ENCODE measurements at regions not wholly inside any gene's neighbourhood (a gene's known extent, or its start where the extent isn't known, plus 50 kb on each side); places are given as distances from the start of the nearest gene placed in this dataset.

DNA sequence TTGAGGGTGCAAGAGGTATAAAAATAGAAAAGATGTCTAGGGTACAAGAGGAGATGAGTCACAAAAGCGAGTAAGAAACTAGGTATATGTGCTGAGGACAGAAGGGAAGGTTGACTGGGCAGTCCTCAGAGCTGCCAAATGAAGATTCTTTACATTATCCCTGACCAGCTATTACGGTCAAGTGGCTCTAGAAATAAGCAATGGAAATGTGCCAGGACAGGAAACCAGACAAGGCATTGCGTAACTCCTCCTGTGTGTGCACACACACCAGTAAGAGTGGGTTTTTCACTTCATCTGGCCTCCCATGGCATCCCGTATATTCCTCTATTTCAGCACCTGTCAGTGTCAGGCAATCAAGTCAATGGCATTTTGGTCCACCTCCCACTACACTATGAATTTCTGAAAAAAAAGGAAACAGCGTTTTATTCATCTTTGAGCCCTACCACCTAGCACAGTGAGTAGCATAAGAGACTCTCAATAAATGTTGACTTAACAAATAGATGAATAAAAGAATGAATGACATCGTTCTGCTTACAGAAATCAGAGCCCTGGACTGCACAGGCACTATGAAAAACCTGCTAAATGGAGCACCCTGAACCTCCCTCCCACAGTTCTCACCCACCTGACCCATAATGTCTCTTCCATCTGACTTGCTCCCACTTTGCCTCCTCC is 62.6 kb upstream of the KLF3 start:
- TF ChIP-seq, protein P1, sequence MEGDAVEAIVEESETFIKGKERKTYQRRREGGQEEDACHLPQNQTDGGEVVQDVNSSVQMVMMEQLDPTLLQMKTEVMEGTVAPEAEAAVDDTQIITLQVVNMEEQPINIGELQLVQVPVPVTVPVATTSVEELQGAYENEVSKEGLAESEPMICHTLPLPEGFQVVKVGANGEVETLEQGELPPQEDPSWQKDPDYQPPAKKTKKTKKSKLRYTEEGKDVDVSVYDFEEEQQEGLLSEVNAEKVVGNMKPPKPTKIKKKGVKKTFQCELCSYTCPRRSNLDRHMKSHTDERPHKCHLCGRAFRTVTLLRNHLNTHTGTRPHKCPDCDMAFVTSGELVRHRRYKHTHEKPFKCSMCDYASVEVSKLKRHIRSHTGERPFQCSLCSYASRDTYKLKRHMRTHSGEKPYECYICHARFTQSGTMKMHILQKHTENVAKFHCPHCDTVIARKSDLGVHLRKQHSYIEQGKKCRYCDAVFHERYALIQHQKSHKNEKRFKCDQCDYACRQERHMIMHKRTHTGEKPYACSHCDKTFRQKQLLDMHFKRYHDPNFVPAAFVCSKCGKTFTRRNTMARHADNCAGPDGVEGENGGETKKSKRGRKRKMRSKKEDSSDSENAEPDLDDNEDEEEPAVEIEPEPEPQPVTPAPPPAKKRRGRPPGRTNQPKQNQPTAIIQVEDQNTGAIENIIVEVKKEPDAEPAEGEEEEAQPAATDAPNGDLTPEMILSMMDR (conservative IDR thresholded peaks at IDR 0.05) = no peak
- TF ChIP-seq ZFX (IDR thresholded peaks at IDR 0.05) = no peak

Data from C4-2B (cell line).